Liver (tissue), 3 donors: ENCODE measurements at regions not wholly inside any gene's neighbourhood (a gene's known extent, or its start where the extent isn't known, plus 50 kb on each side); places are given as distances from the start of the nearest gene placed in this dataset.

ENCODE experiments used
- CTCF ChIP-seq: fragments of 150-350 bp; IDR thresholded peaks from 2 replicates; pipeline ENCODE4 v1.5.1; 2017; ENCODE audit warnings: improper control_type of control experiment, low read depth, low read length; ENCODE audit not compliant: missing input control
- EGR1 ChIP-seq, 2 donors: IDR thresholded peaks; 2 replicates each; pipeline ENCODE4 v1.6.1; 2016 to 2018; ENCODE audit warnings: antibody characterized with exemption in 2 of 2, low read depth in 2 of 2
- NR2F2 ChIP-seq: IDR thresholded peaks from 2 replicates; pipeline ENCODE4 v1.6.1; 2016; ENCODE audit warnings: antibody characterized with exemption
- REST ChIP-seq: IDR thresholded peaks from 2 replicates; pipeline ENCODE4 v1.6.1; 2016; ENCODE audit warnings: antibody characterized with exemption, mild to moderate bottlenecking
- RXRA ChIP-seq, 2 donors: IDR thresholded peaks; 2 replicates each; pipeline ENCODE4 v1.6.1; 2017 to 2018; ENCODE audit warnings: antibody characterized with exemption in 2 of 2, mild to moderate bottlenecking in 1 of 2
- TAF1 ChIP-seq: conservative IDR thresholded peaks from 2 replicates; pipeline ENCODE4 v1.6.1; 2016; ENCODE audit warnings: antibody characterized with exemption, mild to moderate bottlenecking
- YY1 ChIP-seq: IDR thresholded peaks from 2 replicates; pipeline ENCODE4 v1.6.1; 2016; ENCODE audit warnings: antibody characterized with exemption, mild to moderate bottlenecking
- donor health status: healthy.
- donor health status: healthy.

- TF ChIP-seq CTCF, result no peak
- no peak for TF ChIP-seq YY1
- TF ChIP-seq REST, result no peak
- TF ChIP-seq RXRA (IDR thresholded peaks at IDR 0.05), result no peak
- TF ChIP-seq EGR1 (IDR thresholded peaks at IDR 0.05; ENCODE audit: low read depth in 2 of 2), result no peak
- TF ChIP-seq TAF1, result no peak
- no peak for TF ChIP-seq NR2F2
These were observed 202.2 kb downstream of the RGS3 start for GRCh38 chr9:113665756-113666155.
